Glomerular endothelial cell (primary cell): ENCODE measurements at regions not wholly inside any gene's neighbourhood (a gene's known extent, or its start where the extent isn't known, plus 50 kb on each side); places are given as distances from the start of the nearest gene placed in this dataset.
"Not testable (repeated sequence)": the region's sequence is repeated elsewhere in the genome, so short reads cannot be mapped to it uniquely, and the experiment has no call there.

Experiments
- DNase-seq: peaks from one replicate; pipeline ENCODE4 v3.0.0-alpha.2; 2011; ENCODE audit warnings: low read depth, low spot score; ENCODE audit errors: extremely low read depth

DNA sequence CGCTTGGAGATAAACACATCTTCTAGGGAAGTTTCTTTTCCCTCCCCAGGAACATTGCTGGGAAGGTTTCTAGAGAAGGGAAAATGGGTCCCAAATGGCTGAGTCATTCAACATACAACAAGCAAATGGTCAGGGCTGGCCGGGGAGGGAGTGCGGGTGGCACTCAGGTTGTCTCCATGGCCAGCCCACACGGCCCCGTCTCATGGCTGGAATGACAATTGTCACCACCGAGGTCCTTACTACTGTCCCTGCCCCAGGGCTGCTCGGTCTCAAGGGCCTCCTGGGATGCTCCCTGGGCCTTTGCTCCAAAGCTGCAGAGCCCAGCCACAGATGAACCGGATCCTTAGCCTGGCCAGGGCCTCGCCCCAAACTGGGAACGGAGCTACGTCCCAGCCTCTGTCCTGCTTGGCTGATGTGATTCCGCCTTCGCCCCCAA lies 121.9 kb downstream of the FGF18 start:
- no peak for DNase-seq

DNA sequence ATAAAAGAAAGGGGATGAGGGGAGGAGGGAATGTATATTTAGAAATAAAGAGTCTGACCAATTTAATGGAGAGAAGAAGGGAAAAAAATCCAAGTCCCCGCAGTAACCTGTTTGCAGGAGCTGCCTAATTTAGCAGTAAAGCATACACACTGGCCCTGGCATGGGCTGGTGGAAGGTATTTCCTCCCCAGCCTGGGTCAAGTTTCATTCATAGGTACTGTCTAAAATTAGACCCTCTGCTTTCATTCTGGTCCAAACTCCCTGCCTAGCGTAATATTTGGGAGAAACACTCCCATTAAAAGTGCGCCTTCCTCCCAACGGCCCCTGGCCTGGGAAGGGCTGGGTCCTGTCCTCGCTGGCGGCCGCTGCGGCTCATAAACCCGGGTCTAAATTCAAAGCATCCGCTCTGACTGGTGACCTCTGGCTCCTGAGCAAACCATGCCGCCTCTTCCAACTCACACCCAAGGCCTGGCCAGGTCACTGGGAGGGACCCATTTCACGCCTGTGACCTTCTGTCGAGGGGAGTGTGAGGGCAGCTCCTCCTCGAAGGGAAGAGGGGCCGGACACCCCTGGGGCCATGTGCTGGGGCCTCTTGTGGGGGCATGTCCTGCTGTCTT lies 123.2 kb downstream of the FGF18 start:
- no peak for DNase-seq

DNA sequence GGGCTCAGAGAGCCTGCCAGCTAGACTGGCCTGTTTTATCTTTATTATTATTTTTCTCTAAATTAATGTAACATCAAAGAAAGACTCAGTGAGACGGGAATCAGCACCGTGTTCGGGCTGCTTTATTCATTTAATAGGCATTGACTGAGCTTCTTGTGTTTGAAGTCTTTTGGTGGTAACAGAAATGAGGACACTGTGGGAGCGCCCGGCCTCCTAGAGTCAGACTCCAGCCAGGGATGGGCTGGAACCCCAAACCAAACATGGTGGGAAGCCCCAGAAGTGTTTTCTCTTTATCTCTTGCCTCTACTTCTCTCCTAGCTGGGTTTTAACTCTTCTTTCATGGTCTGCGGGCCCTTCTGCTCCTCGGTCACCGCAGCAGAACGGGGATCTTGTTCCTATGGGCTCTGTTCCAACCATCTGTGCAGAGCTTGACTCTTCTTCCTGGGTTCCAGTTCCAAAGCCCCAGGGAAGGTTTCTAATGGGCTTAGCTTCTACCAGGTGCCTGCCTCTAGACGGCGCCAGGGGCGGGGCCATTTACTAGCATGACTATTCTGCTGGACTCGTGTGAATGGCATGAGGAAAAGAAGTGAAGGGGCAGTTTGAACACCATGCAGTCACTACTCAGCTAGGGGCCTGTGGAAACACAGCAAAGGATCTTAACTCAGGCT lies 123.8 kb downstream of the FGF18 start:
- DNase-seq = no peak

DNA sequence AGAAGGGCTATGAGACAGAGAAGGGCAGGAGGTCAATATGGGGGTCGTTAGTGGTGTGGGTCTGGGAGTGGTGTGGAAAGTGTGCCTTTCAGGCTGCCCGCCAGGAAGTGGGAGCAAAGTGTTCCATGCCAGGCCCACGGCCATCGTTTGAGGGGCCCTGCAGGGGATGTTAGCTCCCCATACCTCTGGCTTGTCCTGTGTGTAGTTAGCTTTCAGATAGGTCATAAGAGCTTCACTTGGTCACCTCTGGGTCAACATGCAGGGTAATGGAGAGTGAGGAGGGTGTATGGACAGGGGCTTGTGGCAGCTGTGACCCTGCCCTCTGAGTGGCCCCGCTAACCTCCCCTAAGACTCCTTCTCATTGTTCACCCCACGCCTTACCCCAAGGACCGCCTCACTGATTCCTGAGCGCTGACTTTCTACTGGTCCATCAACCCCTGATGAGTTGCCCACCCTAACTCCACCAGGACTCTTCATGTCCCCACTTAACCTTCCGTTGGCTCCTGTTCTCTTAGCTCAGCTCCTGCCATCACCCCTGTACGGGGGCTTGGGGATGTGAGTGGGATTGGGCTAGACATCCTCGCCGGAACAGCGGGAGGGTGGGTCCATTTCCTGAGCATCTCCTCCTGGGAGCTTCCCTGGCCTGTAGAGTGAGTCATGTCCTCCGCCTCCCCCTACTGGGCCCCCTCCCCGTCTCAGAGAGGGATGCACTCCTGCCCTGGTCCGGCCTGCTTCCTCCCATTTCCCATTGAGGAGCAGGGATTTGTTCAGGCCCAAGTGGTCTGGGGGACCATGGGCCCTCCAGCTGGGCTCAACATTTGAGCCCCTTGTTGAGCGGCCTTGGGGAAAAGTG lies 125.7 kb downstream of the FGF18 start:
- no peak for DNase-seq

DNA sequence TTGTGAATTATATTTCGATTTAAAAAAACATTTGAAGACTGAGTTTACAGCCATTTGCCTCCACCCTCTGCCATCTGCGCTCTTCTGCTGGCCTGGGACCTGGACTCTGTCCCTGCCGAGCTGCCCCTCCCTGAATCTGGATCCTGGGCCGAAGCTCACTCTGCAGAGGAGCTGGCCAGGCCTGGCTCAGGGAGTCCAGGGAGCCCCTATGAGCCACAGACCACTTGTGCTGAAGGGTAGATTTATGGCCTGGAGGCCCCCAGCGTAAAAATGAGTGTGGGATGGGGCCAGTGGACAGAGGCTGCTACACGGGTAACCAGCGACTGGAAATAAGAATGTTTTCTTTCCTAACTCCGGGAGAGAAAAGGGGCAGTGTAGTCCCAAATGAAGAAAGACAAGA lies 129.8 kb downstream of the FGF18 start:
- DNase-seq = no peak

DNA sequence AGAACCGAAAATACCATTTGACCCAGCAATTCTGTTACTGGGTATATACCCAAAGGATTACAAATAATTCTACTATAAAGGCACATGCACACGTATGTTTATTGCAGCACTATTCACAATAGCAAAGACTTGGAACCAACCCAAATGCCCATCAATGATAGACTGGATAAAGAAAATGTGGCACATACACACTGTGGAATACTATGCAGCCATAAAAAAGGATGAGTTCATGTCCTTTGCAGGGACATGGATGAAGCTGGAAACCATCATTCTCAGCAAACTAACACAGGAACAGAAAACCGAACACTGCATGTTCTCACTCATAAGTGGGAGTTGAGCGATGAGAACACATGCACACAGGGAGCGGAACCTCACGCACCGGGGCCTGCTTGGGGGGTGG lies 134.4 kb downstream of the FGF18 start:
- DNase-seq = not testable (repeated sequence)

DNA sequence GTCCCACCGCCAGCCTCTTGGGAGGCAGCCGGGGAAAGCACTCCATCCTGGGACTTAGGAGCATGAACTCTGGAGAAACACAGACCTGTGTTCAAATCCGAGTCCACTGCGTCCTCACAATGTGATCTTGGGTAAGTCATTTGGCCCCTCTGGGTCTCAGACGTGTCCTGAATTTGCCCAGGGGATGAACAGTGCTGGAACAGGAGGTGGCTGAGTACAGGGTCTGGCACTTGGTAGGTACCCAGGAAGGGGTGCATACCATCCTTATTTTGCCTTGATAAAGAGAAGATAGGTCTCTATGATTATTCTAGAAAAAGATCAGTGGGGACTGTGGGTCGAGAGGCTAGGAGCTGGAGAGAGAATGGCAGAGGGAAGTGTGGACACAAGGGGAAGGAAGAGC lies 135.7 kb downstream of the FGF18 start:
- no peak for DNase-seq

DNA sequence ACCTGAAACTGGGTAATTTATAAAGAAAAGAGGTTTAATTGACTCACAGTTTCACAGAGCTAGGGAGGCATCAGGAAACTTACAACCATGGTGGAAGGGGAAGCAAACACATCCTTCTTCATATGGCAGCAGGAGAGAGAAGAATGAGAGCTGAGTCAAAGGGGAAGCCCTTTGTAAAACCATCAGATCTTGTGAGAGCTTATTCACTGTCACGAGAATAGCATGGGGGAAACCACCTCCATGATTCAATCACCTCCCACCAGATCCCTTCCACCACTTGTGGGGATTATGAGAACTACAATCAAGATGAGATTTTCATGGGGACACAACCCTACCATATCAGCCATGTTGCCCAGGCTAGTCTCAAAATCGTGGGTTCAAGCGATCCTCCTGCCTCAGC lies 143.4 kb downstream of the FGF18 start:
- DNase-seq = no peak

DNA sequence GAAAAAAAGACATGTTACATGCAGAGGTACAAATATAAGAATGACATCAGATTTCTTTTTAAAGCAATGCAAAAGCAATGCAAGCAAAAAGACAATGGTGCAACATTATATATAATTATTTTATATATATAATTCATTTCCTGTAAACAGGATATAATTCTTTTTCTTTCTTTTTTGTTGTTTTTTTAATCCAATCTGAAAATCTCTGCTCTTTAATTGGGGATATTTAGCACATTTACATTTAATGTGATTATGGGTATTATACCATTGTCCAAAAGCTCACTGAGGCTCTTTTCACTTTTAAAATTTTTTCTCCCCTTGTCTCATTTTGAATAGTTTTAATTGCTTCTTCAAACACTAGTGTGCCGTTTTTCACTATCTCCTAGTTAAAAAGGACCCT lies 148.9 kb downstream of the FGF18 start:
- DNase-seq = no peak

DNA sequence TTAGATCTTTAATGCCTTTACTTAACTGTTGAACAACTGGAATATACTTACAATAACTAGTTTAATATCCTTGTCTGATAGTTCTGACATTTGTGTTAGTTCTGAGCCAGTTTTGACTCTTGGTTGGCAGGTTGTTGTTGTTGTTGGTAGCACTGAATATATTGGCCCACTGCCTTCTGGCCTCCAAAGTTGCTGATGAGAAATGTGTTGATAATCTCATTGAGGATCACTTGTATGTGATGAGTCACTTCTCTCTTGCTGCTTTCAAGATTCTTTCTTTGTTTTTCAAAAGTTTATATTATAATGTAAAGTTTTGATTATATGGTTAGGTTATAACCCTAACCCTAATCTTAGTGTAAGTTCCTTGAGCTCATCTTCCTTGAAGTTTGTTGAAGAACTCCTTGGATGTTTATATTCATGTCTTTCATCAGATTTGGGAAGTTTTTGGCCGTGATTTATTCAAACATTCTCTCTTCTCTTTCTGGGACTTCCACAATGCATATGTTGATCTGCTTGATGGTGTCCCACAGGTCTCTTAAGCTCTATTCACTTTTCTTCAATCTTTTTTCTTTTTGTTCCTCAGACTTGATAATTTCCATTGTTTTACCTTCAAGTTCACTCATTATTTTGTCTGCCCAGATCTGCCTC lies 149.7 kb downstream of the FGF18 start:
- DNase-seq = no peak

DNA sequence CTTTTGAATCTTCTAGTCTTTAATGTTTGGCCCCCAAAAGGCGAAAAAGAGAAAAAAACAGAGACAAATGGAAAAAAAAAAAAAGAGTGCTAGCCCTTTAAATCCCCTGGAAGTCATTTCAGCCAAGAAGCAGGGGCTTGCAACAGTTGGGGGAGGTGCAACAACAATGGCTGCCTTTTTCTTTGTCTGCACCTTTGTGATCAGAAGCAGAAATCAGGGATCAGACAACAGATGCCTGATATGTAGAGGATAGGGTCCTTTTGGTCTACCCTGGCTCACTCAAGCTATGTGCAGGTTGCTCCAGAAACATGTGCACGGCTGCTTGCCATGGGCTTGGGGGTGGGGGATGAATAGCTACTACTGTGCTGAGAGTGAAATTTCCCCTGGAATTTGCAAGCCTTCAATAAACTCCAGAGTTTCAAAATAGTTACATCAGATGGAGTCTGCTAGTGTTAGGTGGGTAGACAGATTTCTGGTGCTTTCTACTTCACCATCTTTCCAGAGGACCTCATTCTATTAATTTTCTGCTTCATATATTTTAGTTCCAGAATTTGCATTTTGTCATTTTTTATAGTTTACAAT lies 150.9 kb downstream of the FGF18 start:
- no peak for DNase-seq

DNA sequence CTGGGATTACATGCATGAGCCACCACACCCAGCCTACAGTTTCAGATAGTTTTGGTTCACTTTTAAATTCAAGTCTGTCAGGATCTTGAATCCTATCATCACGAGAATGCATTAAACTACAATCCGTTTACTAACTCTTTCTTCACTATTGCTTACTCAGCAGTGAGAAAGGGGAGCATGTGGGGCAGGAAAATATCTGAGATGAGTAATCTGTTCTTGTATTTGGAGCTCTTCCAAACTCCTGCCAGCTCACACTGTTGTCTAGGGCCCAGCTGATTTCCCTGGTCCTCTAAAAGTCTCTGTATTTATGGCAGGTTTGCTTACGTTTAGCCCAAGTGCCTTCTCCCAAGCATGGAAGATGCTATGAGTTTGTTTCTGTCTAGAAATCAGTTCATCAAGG lies 152.2 kb downstream of the FGF18 start:
- DNase-seq = peak; percentile 25

DNA sequence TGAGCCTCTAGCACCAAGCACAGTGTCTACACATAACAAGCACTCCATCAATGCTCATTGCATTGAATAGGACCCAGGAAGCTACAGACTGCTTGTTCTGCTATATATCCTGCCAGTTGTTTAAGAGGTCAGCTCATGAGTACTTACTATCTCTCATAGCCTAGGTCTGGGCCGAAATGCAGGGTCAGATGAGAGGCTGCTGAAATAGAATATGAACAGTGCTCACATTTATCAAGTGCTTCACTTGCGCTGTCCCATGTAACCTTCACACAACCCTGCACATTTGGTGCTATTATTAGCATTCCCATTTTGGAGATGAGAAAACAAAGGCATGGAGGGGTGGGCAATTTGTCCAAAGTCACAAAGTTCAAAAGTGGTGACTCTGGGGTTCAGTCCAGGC lies 153.6 kb downstream of the FGF18 start:
- DNase-seq = no peak

DNA sequence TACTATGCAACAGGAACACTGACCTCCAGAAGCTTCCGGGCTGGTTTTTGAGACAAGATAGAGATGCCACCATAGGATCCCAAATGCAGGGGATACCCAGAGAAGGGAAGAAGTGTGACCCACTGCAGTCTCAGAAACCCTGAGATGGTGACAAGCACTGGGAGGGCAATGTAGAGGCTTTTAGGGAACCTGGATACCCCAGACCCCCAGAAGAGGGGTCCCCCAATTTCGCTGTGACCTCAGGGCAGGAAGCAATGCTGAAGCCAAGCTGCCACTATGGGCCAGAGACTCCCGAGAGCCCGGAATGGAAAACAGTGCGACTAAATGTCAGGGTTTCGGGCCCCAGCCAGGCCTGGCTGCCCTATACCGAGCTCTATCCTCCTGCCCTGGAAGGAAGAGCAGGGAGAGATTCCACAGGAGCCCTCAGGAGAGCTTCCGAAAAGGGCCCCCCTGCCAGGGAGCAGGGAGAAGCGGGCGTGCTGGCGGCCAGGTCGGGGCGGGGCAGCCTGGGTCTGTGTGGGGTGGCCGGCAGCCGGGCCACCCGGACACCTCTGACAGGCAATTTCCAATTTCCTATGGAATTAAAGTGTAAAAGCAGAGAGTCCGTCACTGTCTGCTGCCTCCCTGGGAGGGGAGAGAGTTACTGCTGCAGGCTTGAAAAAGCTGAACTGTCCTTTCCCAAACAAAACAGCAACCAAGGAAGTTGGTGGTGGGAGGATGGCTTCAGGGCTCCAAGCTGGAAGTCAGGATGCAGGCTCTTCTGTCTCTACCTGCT lies 154.2 kb downstream of the FGF18 start:
- no peak for DNase-seq

DNA sequence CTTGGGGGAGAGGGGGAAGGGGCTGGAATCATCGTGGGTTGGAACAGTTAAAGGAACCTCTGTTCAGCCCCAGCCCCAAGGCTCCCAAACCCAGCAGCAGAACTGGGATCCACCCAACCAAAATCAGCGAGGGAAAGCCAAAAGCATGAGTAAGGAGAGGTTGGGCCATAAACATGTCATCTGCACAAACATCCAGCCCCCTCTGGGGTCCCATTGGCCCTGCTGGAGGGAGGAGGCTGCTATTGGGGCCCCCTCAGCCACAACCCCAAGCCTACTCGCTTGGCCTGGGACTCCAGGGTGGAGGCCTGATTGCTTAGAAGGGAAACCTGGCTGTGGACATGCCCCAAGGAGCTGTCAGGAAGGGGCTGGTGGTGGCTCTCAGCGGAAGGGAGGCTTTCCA lies 154.9 kb downstream of the FGF18 start:
- no peak for DNase-seq

DNA sequence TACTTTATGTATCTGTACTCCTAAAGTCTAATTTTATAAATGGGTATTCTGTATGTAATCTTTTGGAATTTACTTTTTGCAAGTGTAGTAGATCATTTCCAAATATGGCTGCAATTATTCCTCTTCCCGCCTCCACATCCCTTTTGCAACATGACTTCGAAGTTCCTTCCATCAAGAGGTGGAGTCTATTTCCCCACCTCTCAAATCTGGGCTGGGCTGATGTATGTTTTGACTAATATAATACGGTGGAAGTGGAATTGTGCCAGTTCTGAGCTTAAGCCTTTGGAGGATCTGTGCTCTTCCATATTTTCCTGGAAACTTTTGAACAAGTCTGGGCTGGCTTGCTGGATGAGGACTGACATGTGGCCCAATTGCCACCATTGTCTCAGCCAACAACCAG lies 155.9 kb downstream of the FGF18 start:
- DNase-seq = no peak

DNA sequence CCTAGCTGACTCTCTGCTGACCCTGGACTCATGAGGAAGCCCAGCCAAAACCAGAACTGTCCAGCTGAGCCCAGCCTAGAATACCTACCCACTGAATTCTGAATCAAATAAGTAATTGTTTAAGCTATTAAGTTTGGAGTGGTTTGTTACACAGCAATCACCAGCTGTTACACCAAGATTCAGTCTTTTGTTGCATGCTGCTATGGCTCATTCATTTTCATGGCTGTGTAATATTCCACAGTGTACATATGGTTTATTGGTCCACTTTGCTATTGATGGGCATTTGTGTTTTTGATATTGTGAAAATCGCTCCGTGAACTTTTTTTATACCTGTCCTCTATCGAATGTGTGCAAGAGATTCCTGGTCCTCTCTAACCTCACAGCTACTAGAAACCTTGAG lies 156.4 kb downstream of the FGF18 start:
- no peak for DNase-seq

DNA sequence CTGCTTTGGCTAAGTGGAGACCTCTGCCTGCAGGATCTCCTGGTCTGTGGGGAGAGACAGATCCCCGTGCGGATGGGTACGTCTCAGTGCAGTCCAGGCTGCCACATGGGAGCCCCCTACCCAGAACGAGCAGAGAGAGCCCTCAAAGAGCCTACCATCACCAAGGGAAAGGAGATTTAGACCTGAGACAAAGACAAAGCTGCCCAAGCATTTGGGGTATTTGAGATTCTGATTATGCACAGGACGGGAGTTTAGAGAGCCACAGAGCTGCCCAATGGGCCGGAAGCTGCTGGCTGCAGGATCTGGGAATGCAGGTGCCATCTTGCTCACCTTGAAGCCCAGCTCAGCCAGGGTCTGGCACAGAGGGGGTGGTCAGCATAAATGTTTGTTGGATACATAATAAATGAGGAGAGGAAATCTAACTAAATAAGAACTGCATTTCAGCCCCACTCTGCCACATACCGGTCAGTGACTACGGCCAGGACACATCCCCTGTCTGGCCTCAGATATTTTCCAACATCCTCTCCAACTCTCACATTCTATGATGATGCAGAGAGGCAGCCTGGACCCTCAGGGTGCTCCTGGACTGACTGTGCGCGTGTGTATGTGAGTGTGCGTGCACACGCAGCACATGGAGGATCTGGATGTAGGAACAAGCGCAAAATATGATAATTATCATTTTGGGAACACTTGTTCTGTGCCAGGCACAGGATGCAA lies 157.8 kb downstream of the FGF18 start:
- no peak for DNase-seq

DNA sequence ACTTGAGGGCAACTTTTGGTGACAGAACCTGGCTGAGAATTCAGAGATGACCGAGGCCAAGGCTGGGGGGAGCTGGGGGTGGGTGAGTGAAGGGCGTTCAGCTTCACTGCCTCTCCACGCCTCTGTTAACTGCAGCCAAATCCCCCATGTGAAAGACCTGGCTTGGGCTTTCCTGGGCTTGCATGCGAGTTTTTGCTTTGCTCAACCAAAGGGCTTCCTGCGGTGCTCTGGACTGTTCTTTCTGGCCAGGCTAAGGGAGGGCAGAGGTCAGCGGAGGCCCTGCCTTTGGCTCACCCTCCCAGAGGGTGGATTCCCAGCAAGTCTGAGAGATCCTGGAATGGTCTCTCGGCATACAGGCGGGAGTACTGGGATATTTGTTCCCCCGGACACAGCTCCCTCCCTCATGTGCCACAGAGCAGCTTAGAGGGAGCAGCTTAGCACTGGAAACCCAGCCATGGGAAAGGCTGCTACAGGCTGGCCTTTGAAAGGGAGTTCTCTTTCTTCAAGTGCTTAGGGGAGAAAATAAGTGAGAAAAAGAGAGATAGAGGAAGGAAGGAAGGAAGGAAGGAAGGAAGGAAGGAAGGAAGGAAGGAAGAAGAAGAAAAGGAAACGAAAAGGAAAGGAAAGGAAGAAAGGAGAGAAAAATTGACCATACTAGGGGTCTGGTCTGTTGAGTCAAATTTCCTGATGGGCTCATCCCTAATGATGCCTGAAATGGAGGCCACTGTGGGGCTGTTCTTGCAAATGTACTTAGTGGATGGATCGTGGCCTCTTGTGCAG lies 158.8 kb downstream of the FGF18 start:
- no peak for DNase-seq
